DND-41 (cell line): ENCODE measurements at regions not wholly inside any gene's neighbourhood (a gene's known extent, or its start where the extent isn't known, plus 50 kb on each side); places are given as distances from the start of the nearest gene placed in this dataset.

Experiments
- ATAC-seq: fragments of 200-7000 bp; cut with Tn5 transposase; 3 replicates; pipeline ENCODE4 v1.9.1; 2021; ENCODE audit warnings: low read depth; ENCODE audit not compliant: insufficient read depth
- DNase-seq: peaks from one replicate; pipeline ENCODE4 v3.0.0-alpha.2; 2020
- H2AFZ ChIP-seq: 2 replicates; pipeline ENCODE4 v1.6.0; 2012; ENCODE audit warnings: low read depth, low read length
- H3K27ac ChIP-seq: 2 replicates; pipeline ENCODE4 v1.5.1; 2012; ENCODE audit warnings: low read length, inconsistent platforms
- H3K27me3 ChIP-seq: fragments of 200-600 bp; sonication (generic); 2 replicates; pipeline ENCODE4 v1.6.0; 2012; ENCODE audit warnings: low read length, mild to moderate bottlenecking, inconsistent platforms; ENCODE audit not compliant: insufficient read depth, poor library complexity
- H3K36me3 ChIP-seq: 2 replicates; pipeline ENCODE4 v1.5.1; 2012; ENCODE audit warnings: low read length, inconsistent platforms; ENCODE audit not compliant: insufficient read depth
- H3K4me1 ChIP-seq: 2 replicates; pipeline ENCODE4 v1.5.1; 2012; ENCODE audit warnings: mild to moderate bottlenecking, low read length; ENCODE audit not compliant: insufficient read depth
- H3K4me2 ChIP-seq: 2 replicates; pipeline ENCODE4 v1.6.0; 2012; ENCODE audit warnings: mild to moderate bottlenecking, moderate library complexity, low read length, inconsistent platforms; ENCODE audit not compliant: insufficient read depth
- H3K4me3 ChIP-seq, 2 experiments: fragments of 200-600 bp in 1 of 2; shearing (Covaris generic) in 1 of 2; 2 replicates each; pipeline ENCODE4 v1.5.1; 2012 to 2016; ENCODE audit warnings: inconsistent platforms in 2 of 2, low read length in 2 of 2, mild to moderate bottlenecking in 2 of 2, low read depth in 1 of 2, moderate library complexity in 1 of 2
- H3K79me2 ChIP-seq: 2 replicates; pipeline ENCODE4 v1.6.0; 2012; ENCODE audit warnings: low read length, inconsistent platforms; ENCODE audit not compliant: insufficient read depth
- H3K9ac ChIP-seq: 2 replicates; pipeline ENCODE4 v1.6.0; 2012; ENCODE audit warnings: low read depth, mild to moderate bottlenecking, inconsistent platforms, low read length, moderate library complexity
- H3K9me3 ChIP-seq: 2 replicates; pipeline ENCODE4 v1.5.1; 2012; ENCODE audit warnings: low read length, moderate library complexity, mild to moderate bottlenecking, inconsistent platforms; ENCODE audit not compliant: insufficient read depth, severe bottlenecking
- H4K20me1 ChIP-seq: 2 replicates; pipeline ENCODE4 v1.6.0; 2012; ENCODE audit warnings: low read length; ENCODE audit not compliant: insufficient read depth
- EZH2 ChIP-seq: IDR thresholded peaks from 3 replicates; pipeline ENCODE4 v1.6.1; 2012; ENCODE audit warnings: borderline replicate concordance, low read depth, mild to moderate bottlenecking, moderate library complexity, low read length, inconsistent platforms; ENCODE audit not compliant: severe bottlenecking
- TF ChIP-seq, protein P1 (sequence below): IDR thresholded peaks from 2 replicates; pipeline ENCODE4 v1.5.1; 2012; ENCODE audit warnings: borderline replicate concordance, low read length, moderate library complexity, mild to moderate bottlenecking; ENCODE audit not compliant: poor library complexity, severe bottlenecking; ENCODE audit errors: extremely low read depth

DNA sequence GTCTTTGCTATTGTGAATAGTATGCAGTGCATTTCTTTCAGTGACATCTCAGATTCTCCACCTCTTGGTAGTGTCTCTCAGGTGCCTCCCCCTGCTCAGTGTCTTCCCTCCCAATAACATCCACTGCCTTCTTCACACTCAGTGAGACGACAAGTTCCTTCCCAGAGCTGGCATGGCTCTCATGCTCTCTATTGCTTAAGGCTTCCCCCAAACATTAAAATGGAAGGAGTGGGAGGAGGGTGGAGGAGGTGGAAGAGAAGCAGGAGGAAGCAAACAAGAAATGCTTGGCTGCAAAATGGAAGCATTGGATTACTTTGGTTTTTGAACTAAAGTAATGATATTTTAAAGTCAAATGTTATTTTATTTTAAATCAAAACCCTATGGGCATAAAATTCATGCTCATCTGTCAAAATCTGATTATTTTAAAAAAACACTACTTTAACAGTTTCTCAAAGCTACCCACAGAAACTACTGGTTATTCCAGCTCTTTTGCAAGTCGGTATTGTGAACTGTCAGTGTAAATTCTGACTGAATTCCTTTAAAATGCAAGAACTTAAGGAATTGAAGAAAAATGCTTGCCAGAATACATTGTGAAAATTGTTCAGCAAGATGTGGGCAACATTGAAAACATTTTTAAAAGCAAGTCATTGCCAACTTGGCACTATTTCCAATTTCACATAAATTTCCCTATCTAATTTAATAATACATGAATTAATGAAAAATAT, 727.6 kb upstream of the ARGLU1 start:
- H3K4me2 ChIP-seq, result no peak overlapping the region
- no peaks in the 10 kb centered on the region for H3K9me3 ChIP-seq
- H3K36me3 ChIP-seq, result no peaks in the 10 kb centered on the region
- H3K27ac ChIP-seq, result no peak overlapping the region
- H2AFZ ChIP-seq, result no peak overlapping the region
- H3K79me2 ChIP-seq, result no peaks in the 10 kb centered on the region
- H3K4me3 ChIP-seq, result no peak overlapping the region
- no peaks in the 10 kb centered on the region for H4K20me1 ChIP-seq
- H3K4me1 ChIP-seq, result no peaks in the 10 kb centered on the region
- H3K9ac ChIP-seq, result no peak overlapping the region
- ATAC-seq, result no peak
- TF ChIP-seq, protein P1, sequence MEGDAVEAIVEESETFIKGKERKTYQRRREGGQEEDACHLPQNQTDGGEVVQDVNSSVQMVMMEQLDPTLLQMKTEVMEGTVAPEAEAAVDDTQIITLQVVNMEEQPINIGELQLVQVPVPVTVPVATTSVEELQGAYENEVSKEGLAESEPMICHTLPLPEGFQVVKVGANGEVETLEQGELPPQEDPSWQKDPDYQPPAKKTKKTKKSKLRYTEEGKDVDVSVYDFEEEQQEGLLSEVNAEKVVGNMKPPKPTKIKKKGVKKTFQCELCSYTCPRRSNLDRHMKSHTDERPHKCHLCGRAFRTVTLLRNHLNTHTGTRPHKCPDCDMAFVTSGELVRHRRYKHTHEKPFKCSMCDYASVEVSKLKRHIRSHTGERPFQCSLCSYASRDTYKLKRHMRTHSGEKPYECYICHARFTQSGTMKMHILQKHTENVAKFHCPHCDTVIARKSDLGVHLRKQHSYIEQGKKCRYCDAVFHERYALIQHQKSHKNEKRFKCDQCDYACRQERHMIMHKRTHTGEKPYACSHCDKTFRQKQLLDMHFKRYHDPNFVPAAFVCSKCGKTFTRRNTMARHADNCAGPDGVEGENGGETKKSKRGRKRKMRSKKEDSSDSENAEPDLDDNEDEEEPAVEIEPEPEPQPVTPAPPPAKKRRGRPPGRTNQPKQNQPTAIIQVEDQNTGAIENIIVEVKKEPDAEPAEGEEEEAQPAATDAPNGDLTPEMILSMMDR, result no peak
- TF ChIP-seq EZH2, result no peak
- DNase-seq, result no peak
- H3K27me3 ChIP-seq, result no peaks in the 10 kb centered on the region

DNA sequence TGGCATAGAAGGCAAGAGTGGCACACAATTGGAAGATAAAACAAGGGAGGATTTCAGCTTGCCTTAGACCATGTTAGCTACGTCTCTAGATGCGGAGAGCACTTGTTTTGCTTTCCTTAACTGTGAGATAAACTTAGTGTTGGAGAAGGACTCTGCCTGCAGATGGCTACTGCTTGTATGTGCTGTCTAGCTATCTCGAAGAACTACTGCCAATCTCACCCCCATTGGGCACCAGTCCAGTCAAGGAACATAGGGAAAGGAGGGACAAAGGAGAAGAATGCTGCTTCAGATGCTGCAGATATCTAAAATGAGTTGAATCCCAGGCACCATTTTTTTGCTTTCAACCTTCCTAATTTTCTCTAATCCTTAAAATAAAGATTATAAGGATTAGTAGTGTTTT, 726.0 kb upstream of the ARGLU1 start:
- no peak for TF ChIP-seq EZH2
- DNase-seq, result no peak
- Histone ChIP-seq H2AFZ (no peak overlapping the region), H3K27me3 (no peaks in the 10 kb centered on the region), H3K4me1 (no peaks in the 10 kb centered on the region), H3K9ac (no peak overlapping the region), H3K9me3 (no peaks in the 10 kb centered on the region), H3K27ac (no peak overlapping the region), H3K36me3 (no peaks in the 10 kb centered on the region), H3K4me2 (no peak overlapping the region), H3K79me2 (no peaks in the 10 kb centered on the region), H3K4me3 (no peak overlapping the region), H4K20me1 (no peaks in the 10 kb centered on the region)
- no peak for ATAC-seq

DNA sequence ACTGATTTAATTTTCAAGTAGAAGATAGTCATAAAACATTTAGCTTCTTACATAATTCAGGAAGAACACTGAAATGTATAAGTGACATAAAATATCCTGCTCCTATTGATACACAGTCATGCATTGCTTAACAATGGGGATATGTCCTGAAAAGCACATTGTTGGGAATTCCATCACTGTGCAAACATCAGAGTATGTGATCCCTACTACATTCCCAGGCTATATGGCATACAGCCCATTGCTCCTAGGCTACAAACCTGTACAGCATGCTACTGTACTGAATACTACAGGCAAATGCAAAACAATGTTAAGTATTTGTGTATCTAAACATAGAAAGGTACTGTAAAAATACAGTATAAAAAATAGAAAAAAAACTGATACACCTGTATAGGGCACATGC, 723.9 kb upstream of the ARGLU1 start:
- ATAC-seq (no peak), DNase-seq (no peak)
- H3K4me2 ChIP-seq, result no peak overlapping the region

DNA sequence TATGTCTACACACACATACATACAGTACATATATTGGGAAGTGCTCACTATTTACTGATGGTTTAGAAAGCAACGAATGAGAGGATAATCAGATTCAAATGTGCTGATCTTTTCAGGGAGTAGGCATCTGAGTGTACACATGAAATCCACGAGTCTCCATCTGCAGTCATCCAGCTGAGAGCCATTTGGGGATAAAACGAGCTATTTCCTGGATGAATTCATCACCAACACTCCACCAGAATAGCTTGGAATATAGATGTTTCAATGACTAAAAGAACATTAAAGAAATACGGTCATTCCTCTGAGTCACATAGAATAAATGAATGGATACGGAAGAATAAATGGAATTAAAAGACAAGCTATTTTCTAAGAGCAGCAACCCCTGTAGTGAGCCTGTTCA, 721.6 kb upstream of the ARGLU1 start:
- no peaks in the 10 kb centered on the region for H3K9me3 ChIP-seq
- H3K4me3 ChIP-seq, result no peak overlapping the region
- no peak overlapping the region for H3K4me2 ChIP-seq
- DNase-seq (no peak), ATAC-seq (no peak)
- H3K4me1 ChIP-seq, result no peaks in the 10 kb centered on the region
- no peak overlapping the region for H3K9ac ChIP-seq
- H3K36me3 ChIP-seq, result no peaks in the 10 kb centered on the region
- H2AFZ ChIP-seq, result no peak overlapping the region
- H3K79me2 ChIP-seq, result no peaks in the 10 kb centered on the region
- H3K27ac ChIP-seq, result no peak overlapping the region
- no peaks in the 10 kb centered on the region for H4K20me1 ChIP-seq
- TF ChIP-seq EZH2, result no peak
- TF ChIP-seq, protein P1, result no peak
- H3K27me3 ChIP-seq, result no peaks in the 10 kb centered on the region

More for the DNA sequence above, 723.9 kb upstream of the ARGLU1 start:
- Histone ChIP-seq H3K36me3 (no peaks in the 10 kb centered on the region), H3K9me3 (no peaks in the 10 kb centered on the region), H2AFZ (no peak overlapping the region), H3K79me2 (no peaks in the 10 kb centered on the region), H3K27ac (no peak overlapping the region), H3K4me3 (no peak overlapping the region), H3K9ac (no peak overlapping the region), H4K20me1 (no peaks in the 10 kb centered on the region), H3K27me3 (no peaks in the 10 kb centered on the region), H3K4me1 (no peaks in the 10 kb centered on the region)
- TF ChIP-seq EZH2, result no peak
- TF ChIP-seq, protein P1, result no peak
